GM23338 (cell line): ENCODE measurements at regions not wholly inside any gene's neighbourhood (a gene's known extent, or its start where the extent isn't known, plus 50 kb on each side); places are given as distances from the start of the nearest gene placed in this dataset.

Experiments used
- ATAC-seq: fragments of 200-7000 bp; cut with Tn5 transposase; 3 replicates; pipeline ENCODE4 v1.9.1; 2020
- DNase-seq: peaks from one replicate; pipeline ENCODE4 v3.0.0-alpha.2; 2015; ENCODE audit warnings: low spot score
- H2AFZ ChIP-seq: fragments of 200-600 bp; sonication (generic); 2 replicates; pipeline ENCODE4 v1.8.0; 2016; ENCODE audit warnings: antibody characterized with exemption, mild to moderate bottlenecking, moderate library complexity
- H3F3A ChIP-seq: fragments of 200-600 bp; sonication (generic); replicated peaks from 2 replicates; pipeline ENCODE4 v1.8.0; 2017; ENCODE audit warnings: antibody characterized with exemption, mixed run types, low read depth
- H3K27ac ChIP-seq: fragments of 200-600 bp; sonication (generic); 2 replicates; pipeline ENCODE4 v1.6.1; 2016; ENCODE audit warnings: low read depth
- H3K27me3 ChIP-seq: fragments of 200-600 bp; sonication (generic); 2 replicates; pipeline ENCODE4 v1.8.0; 2016; ENCODE audit warnings: mild to moderate bottlenecking, mixed run types, moderate library complexity; ENCODE audit not compliant: insufficient read depth
- H3K36me3 ChIP-seq: fragments of 200-600 bp; sonication (generic); 2 replicates; pipeline ENCODE4 v1.8.0; 2016; ENCODE audit warnings: mild to moderate bottlenecking; ENCODE audit not compliant: insufficient read depth
- H3K4me1 ChIP-seq: fragments of 200-600 bp; sonication (generic); 2 replicates; pipeline ENCODE4 v1.8.0; 2016; ENCODE audit warnings: mild to moderate bottlenecking, moderate library complexity; ENCODE audit not compliant: insufficient read depth
- H3K4me2 ChIP-seq: fragments of 200-600 bp; sonication (generic); 2 replicates; pipeline ENCODE4 v1.7.1; 2017; ENCODE audit warnings: mixed run types
- H3K4me3 ChIP-seq: fragments of 200-600 bp; sonication (generic); 2 replicates; pipeline ENCODE4 v1.6.1; 2016; ENCODE audit warnings: mixed run types
- H3K79me2 ChIP-seq: fragments of 200-600 bp; sonication (generic); replicated peaks from 2 replicates; pipeline ENCODE4 v1.8.0; 2017; ENCODE audit warnings: mild to moderate bottlenecking; ENCODE audit not compliant: insufficient read depth
- H3K9me2 ChIP-seq: fragments of 200-600 bp; sonication (generic); 2 replicates; pipeline ENCODE4 v1.8.0; 2017; ENCODE audit not compliant: insufficient read depth
- H4K20me1 ChIP-seq: fragments of 200-600 bp; sonication (generic); replicated peaks from 2 replicates; pipeline ENCODE4 v1.8.0; 2017; ENCODE audit warnings: mild to moderate bottlenecking; ENCODE audit not compliant: insufficient read depth
- H3K27ac Mint-ChIP-seq: 2 replicates; pipeline ENCODE4 v1.8.0; 2020; ENCODE audit warnings: inconsistent platforms, mild to moderate bottlenecking, moderate library complexity, mixed read lengths
- H3K27me3 Mint-ChIP-seq: 3 replicates; pipeline ENCODE4 v1.8.0; 2022; ENCODE audit warnings: low read depth, mild to moderate bottlenecking, moderate library complexity, mixed read lengths, inconsistent platforms; ENCODE audit not compliant: insufficient read depth, poor library complexity
- H3K36me3 Mint-ChIP-seq: 3 replicates; pipeline ENCODE4 v1.8.0; 2021; ENCODE audit warnings: low read depth, mild to moderate bottlenecking, inconsistent platforms, moderate library complexity, mixed read lengths
- H3K4me1 Mint-ChIP-seq: 3 replicates; pipeline ENCODE4 v1.8.0; 2020; ENCODE audit warnings: mild to moderate bottlenecking, inconsistent platforms, mixed read lengths
- H3K4me3 Mint-ChIP-seq: 3 replicates; pipeline ENCODE4 v1.8.0; 2021; ENCODE audit warnings: moderate library complexity, mild to moderate bottlenecking, inconsistent platforms, mixed read lengths
- H3K9me3 Mint-ChIP-seq: 3 replicates; pipeline ENCODE4 v1.8.0; 2020; ENCODE audit warnings: moderate library complexity, mild to moderate bottlenecking, inconsistent platforms, mixed read lengths
- CREB1 ChIP-seq: fragments of 250-450 bp; sonication (Bioruptor Pico); IDR thresholded peaks from 2 replicates; pipeline ENCODE4 v1.5.0; 2020; ENCODE audit warnings: low read depth, mild to moderate bottlenecking, moderate library complexity
- EZH2 ChIP-seq: fragments of 200-600 bp; sonication (generic); IDR thresholded peaks from one replicate; pipeline ENCODE4 v1.8.0; 2017; ENCODE audit warnings: antibody characterized with exemption, mild to moderate bottlenecking, low read depth; ENCODE audit not compliant: unreplicated experiment
- EZH2phosphoT487 ChIP-seq: fragments of 200-600 bp; sonication (generic); IDR thresholded peaks from one replicate; pipeline ENCODE4 v1.8.1; 2018; ENCODE audit warnings: antibody characterized with exemption; ENCODE audit not compliant: unreplicated experiment
- JUNB ChIP-seq: IDR thresholded peaks from one replicate; pipeline ENCODE4 v1.6.1; 2016; ENCODE audit warnings: antibody characterized with exemption; ENCODE audit not compliant: unreplicated experiment
- NANOG ChIP-seq: IDR thresholded peaks from 2 replicates; pipeline ENCODE4 v1.6.1; 2016; ENCODE audit warnings: antibody characterized with exemption, borderline replicate concordance
- POLR2AphosphoS5 ChIP-seq: IDR thresholded peaks from 2 replicates; pipeline ENCODE4 v1.6.1; 2016; ENCODE audit warnings: antibody characterized with exemption, low read depth
- STAT1 ChIP-seq: IDR thresholded peaks from one replicate; pipeline ENCODE4 v1.6.1; 2016; ENCODE audit warnings: antibody characterized with exemption; ENCODE audit not compliant: unreplicated experiment
- ZNF114 ChIP-seq: fragments of 250-450 bp; sonication (Bioruptor Pico); IDR thresholded peaks from 2 replicates; pipeline ENCODE4 v1.5.0; 2020; ENCODE audit warnings: mild to moderate bottlenecking, moderate library complexity
- ZNF331 ChIP-seq: fragments of 250-450 bp; sonication (Bioruptor Pico); IDR thresholded peaks from 2 replicates; pipeline ENCODE4 v1.5.0; 2020; ENCODE audit warnings: low read depth, mild to moderate bottlenecking, moderate library complexity
- TF ChIP-seq, protein P1 (sequence below): IDR thresholded peaks from 2 replicates; pipeline ENCODE4 v1.6.1; 2016; ENCODE audit warnings: antibody characterized with exemption
- TF ChIP-seq, protein P2 (sequence below), 2 experiments: fragments of 200-600 bp in 1 of 2; sonication (generic) in 1 of 2; conservative IDR thresholded peaks; 2 replicates each; pipeline versions ENCODE4 v1.5.1 to v1.6.1; 2016 to 2017; ENCODE audit warnings: antibody characterized with exemption in 2 of 2, low read depth in 2 of 2, mild to moderate bottlenecking in 2 of 2, moderate library complexity in 1 of 2
- TF ChIP-seq, protein P3 (sequence below): IDR thresholded peaks from one replicate; pipeline ENCODE4 v1.6.1; 2018; ENCODE audit warnings: antibody characterized with exemption; ENCODE audit not compliant: unreplicated experiment

DNA sequence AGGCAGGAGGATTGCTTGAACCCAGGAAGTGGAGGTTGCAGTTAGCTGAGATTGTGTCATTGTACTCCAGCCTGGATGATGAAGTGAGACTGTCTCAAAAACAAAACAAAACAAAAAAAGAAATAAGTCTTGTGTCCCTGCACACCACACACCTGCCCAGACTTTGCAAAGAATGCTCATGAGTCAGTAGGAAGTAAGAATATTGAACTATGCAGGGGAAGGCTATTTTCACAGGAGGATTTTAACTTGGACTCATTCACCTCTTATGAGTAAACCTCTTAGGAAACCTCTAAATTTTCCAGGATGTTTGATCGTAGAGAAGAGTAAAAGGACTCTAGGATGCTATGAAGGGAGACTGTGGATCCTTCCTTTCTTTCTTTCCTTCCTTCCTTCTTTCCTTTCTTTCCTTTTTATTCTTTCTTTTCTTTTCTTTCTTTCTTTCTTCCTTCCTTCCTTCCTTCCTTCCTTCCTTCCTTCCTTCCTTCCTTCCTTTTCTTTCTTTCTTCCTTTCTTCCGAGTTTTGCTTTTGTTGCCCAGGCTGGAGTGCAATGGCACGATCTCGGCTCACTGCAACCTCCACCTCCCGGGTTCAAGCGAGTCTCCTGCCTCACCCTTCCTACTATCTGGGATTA, 96.7 kb upstream of the CLINT1 start:
- H3K27ac ChIP-seq: no peak overlapping the region
- no peaks in the 10 kb centered on the region for H4K20me1 ChIP-seq
- H3K4me1 ChIP-seq: peaks cover 12% of the 10 kb centered on the region
- H3K79me2 ChIP-seq: no peaks in the 10 kb centered on the region
- no peaks in the 10 kb centered on the region for H3K27me3 ChIP-seq
- no peak overlapping the region for H3K4me2 ChIP-seq
- no peaks in the 10 kb centered on the region for H3K36me3 ChIP-seq
- no peak overlapping the region; the same call in 1 of the 2 replicates for H2AFZ ChIP-seq
- Mint-ChIP-seq H3K9me3 (no peaks in the 10 kb centered on the region; the same call in 2 of the 3 replicates), H3K36me3 (no peaks in the 10 kb centered on the region), H3K4me3 (no peak overlapping the region), H3K27ac (no peak overlapping the region), H3K27me3 (peaks cover 6% of the 10 kb centered on the region), H3K4me1 (peaks cover 9% of the 10 kb centered on the region; the same call in 2 of the 3 replicates)
- H3K9me2 ChIP-seq: 0 out of 2 replicates have a peak, but pooled peaks cover 3% of the 10 kb centered on the region
- DNase-seq (no peak), ATAC-seq (no peak)
- TF ChIP-seq, protein P1, sequence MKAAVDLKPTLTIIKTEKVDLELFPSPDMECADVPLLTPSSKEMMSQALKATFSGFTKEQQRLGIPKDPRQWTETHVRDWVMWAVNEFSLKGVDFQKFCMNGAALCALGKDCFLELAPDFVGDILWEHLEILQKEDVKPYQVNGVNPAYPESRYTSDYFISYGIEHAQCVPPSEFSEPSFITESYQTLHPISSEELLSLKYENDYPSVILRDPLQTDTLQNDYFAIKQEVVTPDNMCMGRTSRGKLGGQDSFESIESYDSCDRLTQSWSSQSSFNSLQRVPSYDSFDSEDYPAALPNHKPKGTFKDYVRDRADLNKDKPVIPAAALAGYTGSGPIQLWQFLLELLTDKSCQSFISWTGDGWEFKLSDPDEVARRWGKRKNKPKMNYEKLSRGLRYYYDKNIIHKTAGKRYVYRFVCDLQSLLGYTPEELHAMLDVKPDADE: no peak
- TF ChIP-seq CREB1 (CRISPR knock-in tag): no peak
- TF ChIP-seq POLR2AphosphoS5: no peak
- TF ChIP-seq EZH2: no peak
- TF ChIP-seq ZNF331: no peak
- TF ChIP-seq NANOG: no peak
- TF ChIP-seq EZH2phosphoT487: no peak
- TF ChIP-seq, protein P2, sequence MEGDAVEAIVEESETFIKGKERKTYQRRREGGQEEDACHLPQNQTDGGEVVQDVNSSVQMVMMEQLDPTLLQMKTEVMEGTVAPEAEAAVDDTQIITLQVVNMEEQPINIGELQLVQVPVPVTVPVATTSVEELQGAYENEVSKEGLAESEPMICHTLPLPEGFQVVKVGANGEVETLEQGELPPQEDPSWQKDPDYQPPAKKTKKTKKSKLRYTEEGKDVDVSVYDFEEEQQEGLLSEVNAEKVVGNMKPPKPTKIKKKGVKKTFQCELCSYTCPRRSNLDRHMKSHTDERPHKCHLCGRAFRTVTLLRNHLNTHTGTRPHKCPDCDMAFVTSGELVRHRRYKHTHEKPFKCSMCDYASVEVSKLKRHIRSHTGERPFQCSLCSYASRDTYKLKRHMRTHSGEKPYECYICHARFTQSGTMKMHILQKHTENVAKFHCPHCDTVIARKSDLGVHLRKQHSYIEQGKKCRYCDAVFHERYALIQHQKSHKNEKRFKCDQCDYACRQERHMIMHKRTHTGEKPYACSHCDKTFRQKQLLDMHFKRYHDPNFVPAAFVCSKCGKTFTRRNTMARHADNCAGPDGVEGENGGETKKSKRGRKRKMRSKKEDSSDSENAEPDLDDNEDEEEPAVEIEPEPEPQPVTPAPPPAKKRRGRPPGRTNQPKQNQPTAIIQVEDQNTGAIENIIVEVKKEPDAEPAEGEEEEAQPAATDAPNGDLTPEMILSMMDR (conservative IDR thresholded peaks at IDR 0.05; ENCODE audit: low read depth in 2 of 2): no peak
- H3F3A ChIP-seq: no peaks in the 10 kb centered on the region
- no peak overlapping the region for H3K4me3 ChIP-seq

DNA sequence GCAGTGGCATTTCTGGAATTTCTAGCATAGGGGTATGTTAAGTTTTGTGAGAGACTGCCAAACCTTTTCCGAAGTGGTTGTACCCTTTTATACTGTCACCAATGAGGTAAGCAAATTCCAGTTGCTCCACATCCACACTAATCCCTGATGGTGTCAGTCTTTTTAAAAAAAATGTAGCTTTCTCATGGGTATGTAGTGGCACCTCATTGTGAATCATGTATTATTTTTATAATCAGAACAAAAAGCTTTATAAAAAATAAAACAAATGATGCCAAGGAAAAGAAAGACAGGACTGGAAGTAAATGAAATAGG, 93.4 kb upstream of the CLINT1 start:
- Histone ChIP-seq H3F3A (peaks cover 4% of the 10 kb centered on the region), H3K4me1 (peaks cover 15% of the 10 kb centered on the region), H3K9me2 (0 out of 2 replicates have a peak, but pooled peaks cover 3% of the 10 kb centered on the region), H3K27ac (no peak overlapping the region; the same call in 1 of the 2 replicates), H4K20me1 (no peaks in the 10 kb centered on the region), H3K27me3 (no peaks in the 10 kb centered on the region), H3K4me2 (no peak overlapping the region), H3K79me2 (no peaks in the 10 kb centered on the region), H3K4me3 (no peak overlapping the region), H2AFZ (no peak overlapping the region), H3K36me3 (no peaks in the 10 kb centered on the region)
- Mint-ChIP-seq H3K4me1 (peaks cover 16% of the 10 kb centered on the region), H3K27me3 (peaks cover 7% of the 10 kb centered on the region), H3K9me3 (no peaks in the 10 kb centered on the region; the same call in 2 of the 3 replicates), H3K36me3 (no peaks in the 10 kb centered on the region), H3K4me3 (no peak overlapping the region), H3K27ac (no peak overlapping the region)
- ATAC-seq: no peak
- DNase-seq: no peak
- TF ChIP-seq STAT1: no peak
- TF ChIP-seq, protein P2 (conservative IDR thresholded peaks at IDR 0.05; ENCODE audit: low read depth in 2 of 2): no peak
- no peak for TF ChIP-seq POLR2AphosphoS5
- no peak for TF ChIP-seq ZNF114
- TF ChIP-seq ZNF331: no peak
- TF ChIP-seq, protein P1: no peak
- TF ChIP-seq, protein P3, sequence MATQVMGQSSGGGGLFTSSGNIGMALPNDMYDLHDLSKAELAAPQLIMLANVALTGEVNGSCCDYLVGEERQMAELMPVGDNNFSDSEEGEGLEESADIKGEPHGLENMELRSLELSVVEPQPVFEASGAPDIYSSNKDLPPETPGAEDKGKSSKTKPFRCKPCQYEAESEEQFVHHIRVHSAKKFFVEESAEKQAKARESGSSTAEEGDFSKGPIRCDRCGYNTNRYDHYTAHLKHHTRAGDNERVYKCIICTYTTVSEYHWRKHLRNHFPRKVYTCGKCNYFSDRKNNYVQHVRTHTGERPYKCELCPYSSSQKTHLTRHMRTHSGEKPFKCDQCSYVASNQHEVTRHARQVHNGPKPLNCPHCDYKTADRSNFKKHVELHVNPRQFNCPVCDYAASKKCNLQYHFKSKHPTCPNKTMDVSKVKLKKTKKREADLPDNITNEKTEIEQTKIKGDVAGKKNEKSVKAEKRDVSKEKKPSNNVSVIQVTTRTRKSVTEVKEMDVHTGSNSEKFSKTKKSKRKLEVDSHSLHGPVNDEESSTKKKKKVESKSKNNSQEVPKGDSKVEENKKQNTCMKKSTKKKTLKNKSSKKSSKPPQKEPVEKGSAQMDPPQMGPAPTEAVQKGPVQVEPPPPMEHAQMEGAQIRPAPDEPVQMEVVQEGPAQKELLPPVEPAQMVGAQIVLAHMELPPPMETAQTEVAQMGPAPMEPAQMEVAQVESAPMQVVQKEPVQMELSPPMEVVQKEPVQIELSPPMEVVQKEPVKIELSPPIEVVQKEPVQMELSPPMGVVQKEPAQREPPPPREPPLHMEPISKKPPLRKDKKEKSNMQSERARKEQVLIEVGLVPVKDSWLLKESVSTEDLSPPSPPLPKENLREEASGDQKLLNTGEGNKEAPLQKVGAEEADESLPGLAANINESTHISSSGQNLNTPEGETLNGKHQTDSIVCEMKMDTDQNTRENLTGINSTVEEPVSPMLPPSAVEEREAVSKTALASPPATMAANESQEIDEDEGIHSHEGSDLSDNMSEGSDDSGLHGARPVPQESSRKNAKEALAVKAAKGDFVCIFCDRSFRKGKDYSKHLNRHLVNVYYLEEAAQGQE: no peak
- TF ChIP-seq JUNB: no peak
- TF ChIP-seq CREB1 (CRISPR knock-in tag): no peak
- TF ChIP-seq EZH2phosphoT487: no peak
- TF ChIP-seq EZH2: no peak
